Lung (tissue), 11 donors: ENCODE measurements at regions not wholly inside any gene's neighbourhood (a gene's known extent, or its start where the extent isn't known, plus 50 kb on each side); places are given as distances from the start of the nearest gene placed in this dataset.

Experiments
- ATAC-seq: fragments of 200-7000 bp; cut with Tn5 transposase; one replicate; pipeline ENCODE4 v1.9.1; 2020; ENCODE audit warnings: moderate number of reproducible peaks; ENCODE audit not compliant: insufficient read depth, low FRiP score
- DNase-seq, 3 donors: peaks; one replicate each; pipeline ENCODE4 v3.0.0-alpha.2; 2013 to 2017
- H3K27ac ChIP-seq, 2 donors: one replicate each; pipeline ENCODE4 v1.5.1; 2013; ENCODE audit warnings: mild to moderate bottlenecking in 2 of 2, moderate library complexity in 2 of 2, control low read depth in 1 of 2, inconsistent platforms in 1 of 2, low read depth in 1 of 2, low read length in 1 of 2
- H3K27me3 ChIP-seq, 3 donors: one replicate each; pipeline ENCODE4 v1.5.1; 2013; ENCODE audit warnings: low read length in 2 of 3; ENCODE audit not compliant: control insufficient read depth in 3 of 3, insufficient read depth in 3 of 3
- H3K36me3 ChIP-seq, 4 donors: one replicate each; pipeline ENCODE4 v1.5.1; 2013; ENCODE audit warnings: low read length in 4 of 4, mild to moderate bottlenecking in 1 of 4, moderate library complexity in 1 of 4; ENCODE audit not compliant: control insufficient read depth in 4 of 4, insufficient read depth in 4 of 4
- H3K4me1 ChIP-seq, 5 donors: one replicate each; pipeline ENCODE4 v1.5.1; 2013; ENCODE audit warnings: low read length in 5 of 5, mild to moderate bottlenecking in 2 of 5, moderate library complexity in 1 of 5; ENCODE audit not compliant: control insufficient read depth in 5 of 5, insufficient read depth in 5 of 5
- H3K4me3 ChIP-seq: one replicate; pipeline ENCODE4 v1.5.1; 2013; ENCODE audit warnings: mild to moderate bottlenecking, control low read depth, moderate library complexity
- H3K9ac ChIP-seq, 2 donors: one replicate each; pipeline ENCODE4 v1.5.1; 2013; ENCODE audit warnings: low read length in 2 of 2, control low read depth in 1 of 2; ENCODE audit not compliant: insufficient read depth in 1 of 2
- H3K9me3 ChIP-seq, 4 donors: one replicate each; pipeline ENCODE4 v1.5.1; 2013; ENCODE audit warnings: low read length in 3 of 4, mild to moderate bottlenecking in 1 of 4, moderate library complexity in 1 of 4; ENCODE audit not compliant: control insufficient read depth in 4 of 4, insufficient read depth in 3 of 4
- CTCF ChIP-seq: IDR thresholded peaks from 2 replicates; pipeline ENCODE4 v1.5.1; 2012; ENCODE audit warnings: mild to moderate bottlenecking; ENCODE audit errors: control extremely low read depth, extremely low read depth
- WGBS, 2 donors: extraction: QIAGEN DNeasy Blood & Tissue Kit; methylation state at CpG; one replicate each; pipeline ENCODE4 v1.1.7; 2013; 5-methylcytosine and 5-hydroxymethylcytosine counted together
- donor health status: control.
- donor health status: control.
- donor health status: Bipolar disorder and iron deficiency.
- donor health status: healthy.
- donor health status: DM: yes; HTN: yes; CAD: no.

GRCh38 chr6:82750556-82750955 is 315.1 kb downstream of the UBE3D start:
- no peak for TF ChIP-seq CTCF
- no peaks in the 10 kb centered on the region for H3K4me1 ChIP-seq
- no peak overlapping the region for H3K27ac ChIP-seq
- H3K4me3 ChIP-seq = no peak overlapping the region
- H3K9ac ChIP-seq = no peak overlapping the region
- H3K36me3 ChIP-seq = no peaks in the 10 kb centered on the region
- peak in 1 of 3 donors; percentile 6 for DNase-seq
- no peaks in the 10 kb centered on the region for H3K9me3 ChIP-seq
- ATAC-seq = no peak
- no peaks in the 10 kb centered on the region for H3K27me3 ChIP-seq
- WGBS, 2 donors = 64 to 72% methylated on average over 4 of the region's 4 CpGs

GRCh38 chr6:82751718-82752117 is 313.9 kb downstream of the UBE3D start:
- Histone ChIP-seq H3K4me1 (no peaks in the 10 kb centered on the region), H3K9me3 (no peaks in the 10 kb centered on the region), H3K36me3 (no peaks in the 10 kb centered on the region), H3K27me3 (no peaks in the 10 kb centered on the region), H3K4me3 (no peak overlapping the region), H3K9ac (no peak overlapping the region), H3K27ac (no peak overlapping the region)
- no peak for TF ChIP-seq CTCF
- ATAC-seq = no peak
- DNase-seq = no peak

- Histone ChIP-seq H3K36me3 (no peaks in the 10 kb centered on the region), H3K4me1 (no peaks in the 10 kb centered on the region), H3K27ac (no peak overlapping the region), H3K27me3 (no peaks in the 10 kb centered on the region), H3K4me3 (no peak overlapping the region), H3K9me3 (no peaks in the 10 kb centered on the region), H3K9ac (no peak overlapping the region)
- no peak for ATAC-seq
- TF ChIP-seq CTCF = no peak
- no peak for DNase-seq
- WGBS, 2 donors = 84 to 86% methylated on average over 2 of the region's 2 CpGs
Observed at GRCh38 chr6:82761674-82762345, 303.8 kb downstream of the UBE3D start.

- TF ChIP-seq CTCF = no peak
- 86 to 97% methylated on average over 1 of the region's 1 CpG for WGBS, 2 donors
- ATAC-seq = no peak
Observed at GRCh38 chr6:82766476-82766875, 299.2 kb downstream of the UBE3D start.

More at GRCh38 chr6:82766476-82766875, 299.2 kb downstream of the UBE3D start:
- Histone ChIP-seq H3K9me3 (no peaks in the 10 kb centered on the region), H3K4me1 (no peaks in the 10 kb centered on the region), H3K36me3 (no peaks in the 10 kb centered on the region), H3K9ac (no peak overlapping the region), H3K27ac (no peak overlapping the region), H3K27me3 (no peaks in the 10 kb centered on the region), H3K4me3 (no peak overlapping the region)
- DNase-seq = no peak
